Gastroesophageal sphincter (tissue), 4 donors: ENCODE measurements at regions not wholly inside any gene's neighbourhood (a gene's known extent, or its start where the extent isn't known, plus 50 kb on each side); places are given as distances from the start of the nearest gene placed in this dataset.

Source experiments
- ATAC-seq: fragments of 150-250 bp; one replicate; pipeline ENCODE4 v1.9.1; 2016; ENCODE audit warnings: mild to moderate bottlenecking, moderate library complexity
- H3K27ac ChIP-seq, 4 donors: fragments of 200-600 bp; sonication (generic) in 3 of 4; 1 replicate in 3 of 4; 2 replicates in 1 of 4; pipeline ENCODE4 v1.5.1; 2016 to 2019
- H3K27me3 ChIP-seq: fragments of 200-600 bp; sonication (generic); one replicate; pipeline ENCODE4 v1.5.1; 2019
- H3K36me3 ChIP-seq, 2 donors: fragments of 200-600 bp; sonication (generic); one replicate each; pipeline ENCODE4 v1.5.1; 2019; ENCODE audit warnings: control low read depth in 1 of 2
- H3K4me1 ChIP-seq, 3 donors: fragments of 200-600 bp; sonication (generic); 1 replicate in 2 of 3; 2 replicates in 1 of 3; pipeline ENCODE4 v1.5.1; 2016 to 2019; ENCODE audit warnings: control low read depth in 2 of 3
- H3K4me3 ChIP-seq, 2 donors: fragments of 200-600 bp; sonication (generic); one replicate each; pipeline ENCODE4 v1.5.1; 2019; ENCODE audit warnings: mild to moderate bottlenecking in 1 of 2, moderate library complexity in 1 of 2
- H3K9me3 ChIP-seq, 3 donors: fragments of 200-600 bp; sonication (generic); one replicate each; pipeline ENCODE4 v1.5.1; 2017 to 2019; ENCODE audit warnings: control low read depth in 2 of 3
- CTCF ChIP-seq, 4 experiments: fragments of 200-600 bp in 2 of 4; fragments of 450-650 bp in 2 of 4; sonication (generic) in 1 of 4; IDR thresholded peaks; one replicate each; pipeline ENCODE4 v1.5.1; 2017 to 2019; ENCODE audit warnings: antibody characterized with exemption in 4 of 4, mild to moderate bottlenecking in 2 of 4, moderate library complexity in 2 of 4
- EP300 ChIP-seq: sonication (generic); formaldehyde crosslinking; IDR thresholded peaks from one replicate; pipeline ENCODE4 v1.6.1; 2017; ENCODE audit warnings: antibody characterized with exemption, mild to moderate bottlenecking
- POLR2A ChIP-seq, 2 donors: fragments of 450-650 bp; IDR thresholded peaks; one replicate each; pipeline ENCODE4 v1.6.1; 2017; ENCODE audit warnings: antibody characterized with exemption in 2 of 2, mild to moderate bottlenecking in 2 of 2, moderate library complexity in 1 of 2
- POLR2AphosphoS5 ChIP-seq: sonication (generic); formaldehyde crosslinking; IDR thresholded peaks from one replicate; pipeline ENCODE4 v1.6.1; 2017; ENCODE audit warnings: antibody characterized with exemption
- WGBS, 2 donors: methylation state at CpG; one replicate each; pipeline ENCODE4 v1.1.5; 2018; ENCODE audit warnings: low coverage in 1 of 2; 5-methylcytosine and 5-hydroxymethylcytosine counted together

GRCh38 chr6:115078555-115078954 is 735.7 kb upstream of the HS3ST5 start:
- H3K36me3 ChIP-seq: no peaks in the 10 kb centered on the region
- no peaks in the 10 kb centered on the region for H3K4me1 ChIP-seq
- no peak for TF ChIP-seq POLR2A (IDR thresholded peaks at IDR 0.05)
- no peak for TF ChIP-seq POLR2AphosphoS5
- TF ChIP-seq CTCF (IDR thresholded peaks at IDR 0.05): no peak
- no peak for TF ChIP-seq EP300
- no peak for ATAC-seq
- no peak overlapping the region for H3K27ac ChIP-seq
- no peak overlapping the region for H3K4me3 ChIP-seq
- no peaks in the 10 kb centered on the region for H3K27me3 ChIP-seq
- no peaks in the 10 kb centered on the region for H3K9me3 ChIP-seq
- 17 to 100% methylated on average over 1 of the region's 1 CpG for WGBS, 2 donors

GRCh38 chr6:115071962-115072361 is 729.1 kb upstream of the HS3ST5 start:
- no peak for TF ChIP-seq POLR2A (IDR thresholded peaks at IDR 0.05)
- no peak for TF ChIP-seq POLR2AphosphoS5
- no peak for TF ChIP-seq EP300
- TF ChIP-seq CTCF (IDR thresholded peaks at IDR 0.05): no peak
- H3K4me1 ChIP-seq: no peaks in the 10 kb centered on the region
- no peaks in the 10 kb centered on the region for H3K27me3 ChIP-seq
- H3K4me3 ChIP-seq: no peak overlapping the region
- no peaks in the 10 kb centered on the region for H3K36me3 ChIP-seq
- ATAC-seq: no peak
- H3K27ac ChIP-seq: no peak overlapping the region
- peaks cover 0 to 10% (median 0%) of the 10 kb centered on the region in 3 donors for H3K9me3 ChIP-seq
- WGBS, 2 donors: 27 to 38% methylated on average over 1 of the region's 1 CpG

GRCh38 chr6:115067690-115068447 is 725.0 kb upstream of the HS3ST5 start:
- no peak for ATAC-seq
- H3K4me1 ChIP-seq: no peaks in the 10 kb centered on the region
- no peak for TF ChIP-seq POLR2AphosphoS5
- TF ChIP-seq EP300: no peak
- no peak for TF ChIP-seq CTCF (IDR thresholded peaks at IDR 0.05)
- TF ChIP-seq POLR2A (IDR thresholded peaks at IDR 0.05): no peak
- H3K36me3 ChIP-seq: no peaks in the 10 kb centered on the region
- no peak overlapping the region for H3K27ac ChIP-seq
- no peak overlapping the region for H3K4me3 ChIP-seq
- no peaks in the 10 kb centered on the region for H3K27me3 ChIP-seq
- 54 to 77% methylated on average over 6 of the region's 6 CpGs for WGBS, 2 donors
- H3K9me3 ChIP-seq: peaks cover 0 to 10% (median 0%) of the 10 kb centered on the region in 3 donors

GRCh38 chr6:115064680-115065079 is 721.9 kb upstream of the HS3ST5 start:
- ATAC-seq: no peak
- no peak overlapping the region for H3K27ac ChIP-seq
- H3K27me3 ChIP-seq: no peaks in the 10 kb centered on the region
- no peaks in the 10 kb centered on the region for H3K36me3 ChIP-seq
- H3K4me3 ChIP-seq: no peak overlapping the region
- no peak for TF ChIP-seq POLR2A (IDR thresholded peaks at IDR 0.05)
- no peak for TF ChIP-seq EP300
- no peak for TF ChIP-seq CTCF (IDR thresholded peaks at IDR 0.05)
- TF ChIP-seq POLR2AphosphoS5: no peak
- no peaks in the 10 kb centered on the region for H3K4me1 ChIP-seq
- no peaks in the 10 kb centered on the region for H3K9me3 ChIP-seq
- 56 to 70% methylated on average over 2 of the region's 2 CpGs for WGBS, 2 donors

GRCh38 chr6:115060581-115060980 is 717.8 kb upstream of the HS3ST5 start:
- TF ChIP-seq EP300: no peak
- no peak for TF ChIP-seq POLR2A (IDR thresholded peaks at IDR 0.05)
- no peak for TF ChIP-seq CTCF (IDR thresholded peaks at IDR 0.05)
- no peak for TF ChIP-seq POLR2AphosphoS5
- ATAC-seq: no peak

More at GRCh38 chr6:115060581-115060980, 717.8 kb upstream of the HS3ST5 start:
- H3K27me3 ChIP-seq: no peaks in the 10 kb centered on the region
- H3K36me3 ChIP-seq: no peaks in the 10 kb centered on the region
- no peak overlapping the region for H3K27ac ChIP-seq
- no peak overlapping the region for H3K4me3 ChIP-seq
- H3K9me3 ChIP-seq: no peaks in the 10 kb centered on the region
- H3K4me1 ChIP-seq: no peaks in the 10 kb centered on the region
